ENCODE measurements at regions not wholly inside any gene's neighbourhood (a gene's known extent, or its start where the extent isn't known, plus 50 kb on each side); places are given as distances from the start of the nearest gene placed in this dataset.

- no peak for TF ChIP-seq MAX (IDR thresholded peaks at IDR 0.05; ENCODE audit: insufficient read depth, insufficient read length)
- no peak for TF ChIP-seq POLR2A (IDR thresholded peaks at IDR 0.05; ENCODE audit: low read depth, low read length)
- no peak for TF ChIP-seq CTCF (IDR thresholded peaks at IDR 0.05; ENCODE audit: extremely low read depth in 1 of 2, insufficient read depth in 1 of 2, low read depth in 1 of 2, low read length in 2 of 2)
- TF ChIP-seq JUN (IDR thresholded peaks at IDR 0.05; ENCODE audit: borderline replicate concordance, insufficient read depth, insufficient read length, low read depth): no peak
- TF ChIP-seq POLR2AphosphoS5 (IDR thresholded peaks at IDR 0.05; ENCODE audit: insufficient read depth, low read depth, low read length): no peak
- no peak for TF ChIP-seq EZH2 (IDR thresholded peaks at IDR 0.05; ENCODE audit: borderline replicate concordance, low read depth, low read length, severe bottlenecking)
- no peak for TF ChIP-seq FOS (IDR thresholded peaks at IDR 0.05; ENCODE audit: borderline replicate concordance, insufficient read depth, low read length)
- TF ChIP-seq MYC (IDR thresholded peaks at IDR 0.05; ENCODE audit: low read depth, low read length): no peak
- no peak for TF ChIP-seq GATA2 (IDR thresholded peaks at IDR 0.05; ENCODE audit: insufficient read depth, insufficient read length, low read depth, low read length)
Measured at GRCh38 chr7:148495605-148496004, 95.0 kb upstream of the C7orf33 start.

All from endothelial cell of umbilical vein (primary cell).